IPS-18c (cell line): ENCODE measurements at regions not wholly inside any gene's neighbourhood (a gene's known extent, or its start where the extent isn't known, plus 50 kb on each side); places are given as distances from the start of the nearest gene placed in this dataset.

ENCODE experiments used
- H3K4me3 ChIP-seq: 2 replicates; pipeline ENCODE4 v1.7.0; 2013; ENCODE audit warnings: low read depth, mild to moderate bottlenecking, low read length, moderate library complexity; ENCODE audit not compliant: insufficient read depth
- H3K9me3 ChIP-seq: one replicate; pipeline ENCODE4 v1.6.1; 2013; ENCODE audit warnings: mild to moderate bottlenecking, low read length, moderate library complexity; ENCODE audit not compliant: control insufficient read depth, insufficient read depth

GRCh38 chr4:112896609-112897190, 152.8 kb upstream of the ANK2 start:
- H3K4me3 ChIP-seq: no peak overlapping the region
- no peaks in the 10 kb centered on the region for H3K9me3 ChIP-seq

GRCh38 chr4:112897543-112897942, 151.9 kb upstream of the ANK2 start:
- H3K9me3 ChIP-seq: no peaks in the 10 kb centered on the region
- no peak overlapping the region for H3K4me3 ChIP-seq

GRCh38 chr4:112898357-112899141, 150.9 kb upstream of the ANK2 start:
- no peak overlapping the region for H3K4me3 ChIP-seq

DNA sequence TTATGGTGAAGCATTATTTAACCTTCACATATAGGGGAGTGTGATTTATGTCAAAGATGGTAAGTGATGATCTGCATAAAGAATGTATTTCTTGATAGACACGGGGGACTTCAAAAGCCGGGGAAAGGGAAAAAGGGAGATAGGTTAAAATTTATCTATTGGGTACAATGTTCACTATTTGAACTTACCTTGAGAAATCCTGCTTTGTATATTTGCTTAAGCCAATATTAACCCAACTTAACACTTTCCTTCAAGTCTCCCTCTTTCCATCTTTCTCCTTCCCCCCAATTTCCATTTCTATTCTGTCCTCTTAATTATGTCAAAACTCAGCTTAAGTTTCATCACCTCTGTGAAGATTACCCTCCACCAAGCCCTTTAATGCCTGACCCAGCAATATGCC, 149.0 kb upstream of the ANK2 start:
- Histone ChIP-seq H3K9me3 (no peaks in the 10 kb centered on the region), H3K4me3 (no peak overlapping the region)

More at GRCh38 chr4:112898357-112899141, 150.9 kb upstream of the ANK2 start:
- H3K9me3 ChIP-seq: no peaks in the 10 kb centered on the region

DNA sequence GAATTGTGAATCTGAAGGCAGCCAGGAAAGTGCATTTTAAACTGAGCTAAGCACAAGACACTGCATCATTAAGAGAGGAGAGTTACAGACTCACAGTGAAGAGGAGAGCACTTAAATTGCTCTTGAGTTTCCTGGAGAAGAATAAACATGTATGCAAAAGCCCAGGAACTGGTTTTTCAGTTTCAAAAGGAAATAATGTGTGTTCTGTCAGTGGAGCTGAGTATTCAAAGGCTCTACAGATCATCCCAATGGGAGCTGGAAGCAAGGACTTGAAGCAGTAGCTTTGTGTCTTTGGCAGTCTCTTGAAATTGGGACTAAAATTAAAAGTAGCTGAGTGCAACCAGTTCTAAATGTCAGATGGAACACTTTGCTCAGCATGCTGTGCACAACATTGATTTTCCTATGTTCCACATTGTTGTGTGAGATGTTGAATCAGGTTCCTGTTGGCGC, 147.5 kb upstream of the ANK2 start:
- no peak overlapping the region for H3K4me3 ChIP-seq
- H3K9me3 ChIP-seq: no peaks in the 10 kb centered on the region

DNA sequence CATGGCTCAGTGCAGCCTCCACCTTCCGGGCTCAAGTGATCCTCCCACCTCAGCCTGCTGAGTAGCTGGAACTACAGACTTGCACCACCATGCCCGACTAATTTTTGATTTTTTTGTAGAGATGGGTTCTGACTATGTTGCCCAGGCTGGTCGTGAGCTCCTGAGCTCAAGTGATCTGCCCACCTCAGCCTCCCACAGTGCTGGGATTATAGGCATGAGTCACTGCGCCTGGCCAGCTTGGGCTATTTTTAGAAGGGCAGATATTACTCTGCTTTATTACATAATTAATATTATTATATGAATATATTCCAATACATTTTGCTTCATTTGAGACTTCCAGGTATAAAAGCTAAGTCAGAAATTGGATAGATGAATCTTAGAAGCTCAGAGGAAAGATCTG, 143.7 kb upstream of the ANK2 start:
- Histone ChIP-seq H3K4me3 (no peak overlapping the region), H3K9me3 (no peaks in the 10 kb centered on the region)

DNA sequence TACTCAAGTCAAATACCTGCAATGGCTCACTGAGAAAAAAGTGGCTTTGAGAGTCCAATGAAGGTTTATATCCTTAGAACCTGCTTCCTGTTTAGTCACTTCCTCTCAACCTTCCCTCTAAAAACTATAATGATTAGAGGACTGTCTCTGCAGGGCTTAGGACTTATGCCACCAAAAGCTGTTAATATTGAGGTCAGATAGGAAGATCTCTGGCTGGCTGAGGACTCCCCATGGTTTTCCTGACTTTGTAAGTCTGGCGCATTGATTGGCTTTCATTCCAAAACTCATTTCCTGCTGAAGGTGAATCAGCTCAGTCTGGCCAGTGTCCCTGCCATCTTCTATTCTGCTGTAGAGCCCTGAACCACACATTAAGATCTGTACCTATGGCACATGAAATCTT, 140.9 kb upstream of the ANK2 start:
- H3K4me3 ChIP-seq: no peak overlapping the region

DNA sequence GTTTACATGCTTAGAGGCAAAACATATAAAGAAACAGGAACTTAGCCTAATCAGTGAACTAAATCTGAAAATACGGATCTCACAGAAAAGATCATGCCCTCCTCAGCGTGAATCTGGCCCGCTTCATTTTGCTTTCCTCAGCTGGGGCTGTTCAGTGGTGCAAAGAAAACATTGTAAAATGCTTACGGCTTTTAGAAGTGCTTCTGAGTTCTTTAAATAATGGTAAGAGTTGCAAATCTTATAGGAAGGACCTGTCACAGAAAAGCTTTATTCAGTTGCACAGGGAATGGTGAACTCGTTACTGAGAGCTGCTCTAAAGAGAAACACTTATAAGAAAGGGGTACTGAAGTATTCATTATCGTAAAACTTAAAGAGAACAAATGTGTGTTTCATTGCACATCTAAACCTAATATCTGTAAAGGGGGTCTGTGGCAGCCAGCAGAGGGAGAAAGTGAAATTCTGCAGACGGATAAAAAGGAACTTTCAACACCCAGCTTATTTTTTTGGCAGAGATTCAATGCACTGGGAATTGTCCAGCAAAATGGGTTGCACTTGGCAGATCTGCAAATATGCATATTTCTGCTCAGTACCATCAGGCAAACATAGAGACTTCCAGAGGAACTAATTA, 139.2 kb upstream of the ANK2 start:
- Histone ChIP-seq H3K9me3 (no peaks in the 10 kb centered on the region), H3K4me3 (no peak overlapping the region)

More for the DNA sequence above, 140.9 kb upstream of the ANK2 start:
- no peaks in the 10 kb centered on the region for H3K9me3 ChIP-seq

- no peaks in the 10 kb centered on the region for H3K9me3 ChIP-seq
- H3K4me3 ChIP-seq: no peak overlapping the region
Observed at GRCh38 chr4:112916868-112917267, 132.6 kb upstream of the ANK2 start.

- H3K4me3 ChIP-seq: no peak overlapping the region
Observed at GRCh38 chr4:112923516-112923915, 125.9 kb upstream of the ANK2 start.

DNA sequence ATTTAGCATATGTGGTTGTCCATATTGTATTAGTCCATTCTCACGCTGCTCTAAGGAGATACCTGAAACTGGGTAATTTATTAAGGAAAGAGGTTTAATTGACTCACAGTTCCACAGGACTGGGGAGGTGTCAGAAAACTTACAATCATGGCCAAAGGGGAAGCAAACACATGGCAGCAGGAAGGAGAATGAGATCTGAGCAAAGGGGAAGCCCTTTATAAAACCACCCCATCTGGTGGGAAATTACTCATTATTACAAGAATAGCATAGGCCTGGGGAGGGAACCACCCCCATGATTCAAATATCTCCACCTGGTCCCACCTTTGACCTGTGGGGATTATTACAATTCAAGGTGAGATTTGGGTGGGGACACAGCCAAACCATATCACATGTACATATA, 122.6 kb upstream of the ANK2 start:
- no peak overlapping the region for H3K4me3 ChIP-seq
- H3K9me3 ChIP-seq: no peaks in the 10 kb centered on the region

More at GRCh38 chr4:112923516-112923915, 125.9 kb upstream of the ANK2 start:
- no peaks in the 10 kb centered on the region for H3K9me3 ChIP-seq

- Histone ChIP-seq H3K4me3 (no peak overlapping the region), H3K9me3 (no peaks in the 10 kb centered on the region)
Observed at GRCh38 chr4:112927544-112927943, 121.9 kb upstream of the ANK2 start.

GRCh38 chr4:112931001-112931400, 118.5 kb upstream of the ANK2 start:
- Histone ChIP-seq H3K4me3 (no peak overlapping the region), H3K9me3 (no peaks in the 10 kb centered on the region)

DNA sequence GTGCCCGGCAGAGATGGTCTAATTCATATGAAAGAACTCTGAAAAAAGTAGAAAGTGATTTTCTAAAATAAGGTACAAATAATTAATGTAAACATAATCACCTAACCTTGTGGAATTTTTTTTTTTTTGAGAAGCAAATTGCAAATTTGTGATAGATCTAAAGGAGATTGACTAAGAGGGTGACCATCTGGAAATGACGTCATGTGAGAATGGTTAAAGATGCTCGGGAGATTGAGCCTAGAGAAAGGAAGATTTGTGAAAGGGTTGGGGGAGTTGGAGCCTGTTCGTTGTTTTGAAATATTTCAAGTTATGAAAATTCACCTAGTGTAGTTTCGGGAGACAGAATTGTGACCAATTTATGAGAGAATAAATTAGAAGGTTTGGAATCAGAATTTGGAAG, 115.7 kb upstream of the ANK2 start:
- H3K9me3 ChIP-seq: no peaks in the 10 kb centered on the region
- H3K4me3 ChIP-seq: no peak overlapping the region

GRCh38 chr4:112938461-112939058, 110.9 kb upstream of the ANK2 start:
- Histone ChIP-seq H3K4me3 (no peak overlapping the region), H3K9me3 (no peaks in the 10 kb centered on the region)

DNA sequence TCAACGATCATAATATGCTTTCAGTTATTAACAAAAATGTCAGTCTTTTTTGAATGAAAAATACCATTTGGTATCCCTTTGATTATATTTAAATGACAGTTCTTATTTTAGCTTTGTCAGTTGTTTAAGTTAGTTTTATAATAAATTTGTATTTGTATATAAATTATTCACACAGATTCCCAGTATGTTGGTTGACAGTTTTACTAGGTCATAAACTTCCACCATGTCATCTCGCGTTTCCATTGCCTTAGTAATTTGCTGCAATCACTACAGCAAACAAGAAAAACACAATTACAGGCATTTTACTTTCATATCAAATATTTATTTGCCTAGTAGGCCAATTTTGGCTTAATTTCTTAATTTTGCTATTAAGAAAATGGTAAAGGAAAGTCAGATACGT, 109.6 kb upstream of the ANK2 start:
- H3K4me3 ChIP-seq: no peak overlapping the region
- no peaks in the 10 kb centered on the region for H3K9me3 ChIP-seq

DNA sequence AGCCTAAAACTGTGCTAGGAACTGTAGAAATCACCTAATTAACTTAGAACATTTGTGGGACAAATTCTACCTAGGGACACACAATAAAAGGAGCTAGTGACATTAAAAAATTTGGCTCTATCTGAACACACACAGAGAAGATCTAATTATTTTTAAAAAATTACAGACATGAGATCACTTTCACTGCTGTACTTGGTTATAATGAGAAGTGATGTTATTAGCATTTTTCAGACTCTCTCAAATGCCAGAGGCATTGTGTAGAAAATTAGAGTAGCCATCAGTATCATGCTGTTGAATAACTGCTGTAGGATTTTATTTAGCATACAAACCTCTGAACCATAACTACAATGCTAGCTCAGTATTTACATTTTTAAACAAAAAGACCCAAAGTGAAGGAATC, 109.1 kb upstream of the ANK2 start:
- Histone ChIP-seq H3K9me3 (no peaks in the 10 kb centered on the region), H3K4me3 (no peak overlapping the region)

DNA sequence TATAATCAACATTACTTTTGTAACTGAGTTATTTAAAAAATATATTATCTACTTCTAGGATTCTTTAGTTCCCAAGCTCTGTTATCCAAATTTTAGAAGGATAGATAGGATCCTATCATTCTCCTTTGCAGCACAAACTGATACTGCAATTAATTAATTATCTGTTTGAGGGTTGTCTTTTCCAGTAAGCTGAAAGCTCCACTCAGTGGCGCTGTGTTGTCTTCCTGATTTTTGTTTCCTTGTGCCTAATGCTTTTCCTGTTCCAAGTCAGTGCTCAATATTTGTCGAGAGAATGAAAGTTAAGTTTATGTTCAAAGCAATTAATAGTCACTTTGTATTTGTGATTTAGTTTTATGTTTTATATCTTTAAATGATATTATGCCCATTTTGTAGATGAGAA, 107.4 kb upstream of the ANK2 start:
- H3K9me3 ChIP-seq: no peaks in the 10 kb centered on the region
- no peak overlapping the region for H3K4me3 ChIP-seq
